ENCODE measurements at regions not wholly inside any gene's neighbourhood (a gene's known extent, or its start where the extent isn't known, plus 50 kb on each side); places are given as distances from the start of the nearest gene placed in this dataset.
"Not testable (repeated sequence)": the region's sequence is repeated elsewhere in the genome, so short reads cannot be mapped to it uniquely, and the experiment has no call there.

GRCh38 chr13:94902722-94903407, 190.5 kb upstream of the SOX21 start:
- DNase-seq, result no peak

DNA sequence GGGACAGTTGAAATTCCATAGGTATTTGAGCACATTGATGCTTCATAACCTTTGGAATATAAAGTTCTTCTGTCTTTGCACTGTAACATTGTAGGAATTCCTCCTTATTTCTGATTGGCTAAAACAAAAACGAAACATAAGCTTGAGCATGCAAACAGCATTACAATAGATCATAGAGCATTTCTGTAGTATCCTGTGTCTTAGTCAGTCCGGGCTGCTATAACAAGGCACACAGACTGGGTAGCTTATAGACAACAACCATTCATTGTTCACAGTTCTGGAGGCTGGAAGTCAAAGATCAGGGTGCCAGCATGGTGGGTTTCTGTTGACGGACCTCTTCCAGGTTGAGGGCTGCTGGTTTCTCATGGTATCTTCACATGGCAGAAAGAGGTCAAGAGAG, 188.7 kb upstream of the SOX21 start:
- DNase-seq, result no peak

DNA sequence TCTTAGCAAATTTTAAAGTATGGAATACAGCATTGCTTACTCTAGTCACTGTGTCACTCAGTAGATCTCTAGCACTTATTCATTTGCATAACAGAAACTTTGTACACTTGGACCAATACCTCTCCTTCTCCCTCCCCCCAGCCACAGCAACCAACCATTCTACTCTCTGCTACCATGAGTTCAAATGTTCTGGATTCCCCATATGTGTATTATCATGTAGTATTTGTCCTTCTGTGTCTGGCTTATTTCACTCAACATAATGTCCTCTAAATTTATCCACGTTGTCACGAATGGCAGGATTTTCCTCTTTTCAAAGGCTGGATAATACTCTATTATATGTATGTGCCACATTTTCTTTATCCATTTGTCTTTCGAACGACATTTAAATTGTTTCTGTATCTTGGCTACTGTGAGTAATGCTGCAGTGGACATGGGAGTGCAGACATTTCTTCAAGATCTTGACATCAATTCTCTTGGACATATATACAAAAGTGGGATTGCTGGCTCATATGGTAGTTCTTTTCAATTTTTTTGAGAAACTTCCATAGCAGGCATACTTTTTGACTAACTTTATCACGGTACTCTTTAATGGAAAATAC, 184.5 kb upstream of the SOX21 start:
- no peak for DNase-seq

DNA sequence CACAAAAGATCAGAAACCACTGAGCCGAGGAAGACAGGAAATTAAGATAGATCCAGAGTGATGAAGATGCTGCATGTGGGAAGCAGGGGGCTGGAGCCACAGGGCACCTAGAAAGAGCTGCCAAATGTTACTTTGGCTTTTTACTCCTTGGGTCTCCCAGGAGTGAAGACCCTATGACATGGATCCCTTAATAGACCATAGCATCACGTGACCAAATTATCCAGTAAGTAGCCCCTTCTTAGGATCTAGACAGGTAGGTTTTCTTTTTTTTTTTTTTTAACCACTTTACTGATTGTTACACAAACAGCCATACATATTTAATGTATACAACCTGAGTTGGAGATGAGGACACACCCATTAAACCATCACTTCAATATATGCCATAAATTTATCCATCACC, 183.9 kb upstream of the SOX21 start:
- no peak for DNase-seq

DNA sequence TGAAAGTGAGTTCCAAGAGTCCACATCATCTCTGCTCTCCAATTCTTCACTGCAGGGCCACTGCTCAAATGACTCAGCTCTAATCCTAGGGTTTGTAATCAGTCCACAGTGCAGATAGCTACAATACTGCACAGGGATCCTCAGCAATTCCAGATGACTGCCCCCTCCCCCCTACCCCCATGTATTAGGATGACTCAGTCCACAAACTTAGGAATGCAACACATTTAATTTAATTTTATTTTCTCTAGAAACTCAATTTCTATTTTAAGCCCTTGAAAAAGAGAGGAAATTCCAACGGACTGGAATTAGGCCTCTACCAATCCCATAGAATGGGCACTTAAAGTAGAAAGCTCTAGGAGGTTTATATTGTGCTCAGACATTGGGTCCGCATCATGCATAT, 173.8 kb upstream of the SOX21 start:
- no peak for DNase-seq

- DNase-seq, result no peak
Observed at GRCh38 chr13:94880463-94880862, 168.1 kb upstream of the SOX21 start.

GRCh38 chr13:94878602-94879165, 166.3 kb upstream of the SOX21 start:
- no peak for DNase-seq

DNA sequence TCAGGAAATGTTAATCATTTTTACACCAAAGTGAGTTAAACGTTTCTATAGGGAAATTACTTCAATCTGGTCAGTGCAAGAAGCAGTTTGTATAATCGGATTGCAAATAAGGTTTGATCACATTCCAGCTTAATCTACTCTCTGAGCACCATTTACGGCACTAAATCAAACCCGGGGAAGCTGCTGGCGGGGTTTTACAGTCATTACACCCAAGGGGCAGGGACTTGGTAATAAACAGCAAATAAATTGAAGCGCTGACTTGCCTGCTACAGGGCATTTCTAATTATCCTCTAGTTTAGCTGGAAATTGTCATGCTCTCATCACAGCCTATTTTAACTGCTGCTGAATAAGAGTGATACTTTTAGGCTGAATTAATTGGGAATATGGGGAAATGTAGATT, 152.1 kb upstream of the SOX21 start:
- no peak for DNase-seq

DNA sequence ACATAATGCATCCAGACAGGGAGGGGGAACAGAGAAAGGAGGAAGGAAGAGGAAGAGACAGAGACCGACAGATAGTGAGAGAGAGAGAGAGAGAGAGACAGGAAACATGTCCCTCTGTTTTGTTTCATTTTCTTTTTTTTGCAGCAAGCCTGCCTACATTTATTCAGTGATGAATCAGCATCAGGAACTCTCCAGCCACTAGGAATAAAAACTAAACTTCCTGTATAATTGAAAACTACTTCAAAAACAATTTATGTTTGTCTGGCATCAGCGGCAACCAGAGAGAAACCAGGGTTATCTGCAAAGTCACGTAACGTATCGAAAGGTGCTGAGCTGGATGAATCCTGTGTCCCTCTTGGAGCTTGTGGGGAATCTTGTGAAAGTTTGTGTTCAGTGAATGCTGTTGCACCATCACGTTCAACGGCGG, 148.6 kb upstream of the SOX21 start:
- no peak for DNase-seq

- DNase-seq, result no peak
Observed at GRCh38 chr13:94859811-94860210, 147.5 kb upstream of the SOX21 start.

- DNase-seq, result no peak
Observed at GRCh38 chr13:94859278-94859691, 146.9 kb upstream of the SOX21 start.

DNA sequence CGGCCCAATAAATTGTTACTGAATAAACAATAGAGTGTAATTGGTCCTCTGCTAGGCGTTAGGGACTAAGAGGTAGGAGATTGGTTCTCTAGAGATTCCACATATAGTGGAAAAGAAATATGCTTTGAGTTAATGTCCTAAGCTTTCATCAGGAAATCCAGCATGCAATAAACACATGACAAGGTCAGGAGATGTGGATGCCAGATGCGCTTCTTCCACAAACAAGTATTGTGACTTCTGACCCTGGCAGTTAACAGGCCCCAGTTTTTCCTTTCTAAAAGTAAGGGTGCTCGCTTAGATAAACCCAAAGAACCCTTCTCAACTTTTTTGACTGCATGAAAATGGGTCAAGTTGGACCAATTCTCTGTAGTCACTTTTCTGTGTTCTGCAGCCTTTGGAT, 146.5 kb upstream of the SOX21 start:
- DNase-seq, result no peak

DNA sequence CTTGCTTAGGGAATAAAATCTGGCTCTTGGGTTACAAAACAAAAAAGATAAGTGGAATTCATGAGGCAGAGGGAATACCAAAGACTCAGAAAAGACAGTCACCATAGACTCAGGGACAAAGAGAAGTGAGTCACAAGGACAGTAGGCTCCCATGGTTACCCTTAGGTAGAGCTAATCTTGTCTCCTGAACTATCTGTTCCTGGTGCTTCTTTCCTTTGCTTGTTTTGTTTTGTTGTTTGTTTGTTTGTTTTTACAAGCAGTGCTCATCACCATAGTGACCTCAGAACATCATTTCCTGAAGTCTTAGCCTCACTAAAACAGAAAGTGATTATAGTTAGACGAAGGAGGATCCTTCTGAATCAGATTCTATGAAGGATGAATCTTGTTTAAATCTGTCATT, 142.3 kb upstream of the SOX21 start:
- DNase-seq, result no peak

DNA sequence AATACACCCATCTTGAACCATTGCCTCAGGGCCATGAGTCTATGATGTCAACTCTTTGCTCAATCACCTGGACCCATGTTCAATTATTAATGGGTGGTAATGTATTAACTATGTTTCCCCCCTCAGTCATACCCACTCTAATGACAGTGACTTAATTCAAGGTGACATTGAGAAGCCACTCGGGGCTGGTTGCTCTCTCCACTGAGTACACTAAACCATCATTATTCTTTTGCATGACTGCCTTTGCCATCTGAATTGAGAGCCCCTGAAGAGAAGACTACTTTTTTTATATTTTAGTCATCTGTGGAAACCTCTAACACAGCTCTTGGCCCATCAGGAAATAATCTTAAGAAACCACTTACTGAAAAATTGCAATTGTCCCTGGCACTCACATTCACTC, 139.2 kb upstream of the SOX21 start:
- no peak for DNase-seq

DNA sequence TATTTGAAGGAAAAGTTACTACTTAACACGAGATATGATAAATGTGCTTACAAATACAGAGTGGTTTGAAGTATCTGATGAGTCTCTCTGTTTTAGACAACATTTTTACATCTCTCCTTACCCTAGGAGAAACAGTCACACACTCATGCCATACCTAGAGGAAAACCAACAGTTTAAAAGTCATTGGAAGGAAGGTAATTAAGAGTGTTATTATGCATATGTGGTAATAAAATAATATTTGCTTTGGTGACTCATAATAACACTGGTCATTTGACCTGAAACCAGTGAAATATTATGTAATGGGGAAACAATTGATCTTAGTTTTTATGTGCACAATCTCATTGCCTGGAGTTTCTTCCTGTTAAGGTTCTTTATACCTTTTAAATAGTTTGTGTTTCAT, 136.9 kb upstream of the SOX21 start:
- no peak for DNase-seq

- no peak for DNase-seq
Observed at GRCh38 chr13:94842901-94843300, 130.6 kb upstream of the SOX21 start.

DNA sequence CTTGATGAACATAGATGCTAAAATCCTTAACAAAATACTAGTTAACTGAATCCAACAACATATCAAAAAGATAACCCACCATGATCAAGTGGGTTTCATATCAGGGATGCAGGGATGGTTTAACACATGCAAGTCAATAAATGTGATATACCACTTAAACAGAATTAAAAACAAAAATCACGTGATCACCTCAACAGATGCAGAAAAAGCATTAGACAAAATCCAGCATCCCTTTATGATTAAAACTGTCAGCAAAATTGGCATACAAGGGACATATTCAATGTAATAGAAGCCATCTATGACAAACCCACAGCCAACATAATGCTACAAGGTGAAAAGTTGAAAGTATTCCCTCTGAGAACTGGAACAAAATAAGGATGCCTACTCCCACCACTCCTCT, 124.7 kb upstream of the SOX21 start:
- DNase-seq, result not testable (repeated sequence)

GRCh38 chr13:94829837-94830365, 117.6 kb upstream of the SOX21 start:
- DNase-seq, result no peak

DNA sequence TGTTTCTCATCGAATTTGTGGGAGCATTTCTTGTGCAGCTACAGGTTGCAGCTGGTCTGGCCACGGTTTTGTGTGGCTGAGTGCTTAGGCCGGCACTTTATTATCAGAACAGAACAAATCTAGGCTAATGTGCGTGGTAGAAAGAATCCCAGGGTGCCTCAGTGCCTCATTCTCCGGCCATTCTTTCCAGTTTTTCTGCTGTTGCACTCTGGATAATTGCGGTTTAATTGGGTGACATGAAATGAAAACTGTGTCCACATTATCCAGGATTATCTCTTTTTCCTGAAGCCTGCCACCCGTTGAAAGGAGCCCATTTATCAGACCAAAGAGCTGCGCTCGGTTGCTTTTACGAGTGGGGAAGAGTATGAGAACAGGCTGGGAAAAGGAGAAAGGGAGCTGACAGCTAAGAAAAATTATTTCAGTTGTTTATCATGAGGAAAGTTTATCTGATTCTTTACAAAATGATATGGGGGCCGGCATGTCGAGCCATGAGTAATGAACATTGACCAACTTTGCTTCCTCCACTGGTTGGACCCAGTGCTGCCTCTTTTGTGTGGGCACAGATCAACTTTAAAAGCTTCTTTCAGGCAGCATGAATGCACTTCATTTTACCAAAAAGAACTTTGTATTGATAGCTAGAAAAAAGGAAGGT, 117.0 kb upstream of the SOX21 start:
- no peak for DNase-seq

GRCh38 chr13:94827566-94827965, 115.2 kb upstream of the SOX21 start:
- DNase-seq, result peak; percentile 28

DNA sequence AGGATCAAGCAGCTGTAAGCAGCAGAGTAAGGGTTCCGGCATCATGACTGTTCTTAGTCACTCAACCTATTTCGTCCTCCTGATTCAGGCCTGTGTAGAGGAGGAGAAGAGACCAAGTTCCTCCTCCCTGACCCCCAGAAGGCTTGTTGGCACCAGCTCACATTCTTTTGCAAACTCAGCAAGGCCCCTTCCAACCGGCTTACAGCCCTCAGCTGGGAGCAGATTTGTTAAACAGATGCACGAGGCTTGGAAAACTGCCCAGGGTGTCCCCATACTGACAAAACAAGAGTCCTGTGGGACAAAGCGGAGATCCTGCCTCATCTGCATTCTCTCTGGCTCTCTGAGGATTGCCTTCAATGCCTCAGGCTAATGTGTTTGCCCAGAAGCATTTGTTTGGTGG, 113.2 kb upstream of the SOX21 start:
- peak; percentile 1 for DNase-seq

- DNase-seq, result no peak
Observed at GRCh38 chr13:94824601-94825000, 112.3 kb upstream of the SOX21 start.

DNA sequence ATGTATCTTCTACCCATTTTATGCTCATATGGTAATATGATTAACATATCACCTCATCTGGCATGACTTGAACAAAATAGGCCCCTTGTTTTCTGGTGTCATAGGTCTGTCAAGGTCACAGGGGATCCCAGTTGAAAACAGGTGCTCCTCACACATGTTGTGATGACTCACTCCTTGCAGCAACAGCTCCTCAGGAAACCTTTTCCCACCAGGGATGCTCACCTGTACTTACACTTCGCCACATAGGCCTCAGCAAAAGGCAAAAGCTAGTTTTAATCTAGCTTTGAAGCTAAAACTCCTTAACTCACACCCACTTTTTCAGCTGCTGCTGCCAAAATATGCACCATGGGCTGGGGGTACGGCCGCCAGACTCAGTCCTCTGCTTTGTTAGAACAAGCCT, 110.0 kb upstream of the SOX21 start:
- DNase-seq, result no peak

- DNase-seq, result no peak
Observed at GRCh38 chr13:94816256-94816655, 103.9 kb upstream of the SOX21 start.

Data from NCI-H2029 (cell line).